ENCODE measurements at regions not wholly inside any gene's neighbourhood (a gene's known extent, or its start where the extent isn't known, plus 50 kb on each side); places are given as distances from the start of the nearest gene placed in this dataset.

GRCh38 chr20:56151834-56152233, 96.7 kb upstream of the MC3R start:
- no peak for DNase-seq (ENCODE audit: low spot score)
- no peaks in the 10 kb centered on the region for H3K27me3 ChIP-seq
- no peak overlapping the region for H3K27ac ChIP-seq
- no peaks in the 10 kb centered on the region for H3K9me3 ChIP-seq
- H3K4me3 ChIP-seq: no peak overlapping the region
- no peaks in the 10 kb centered on the region for H3K36me3 ChIP-seq
- H3K4me1 ChIP-seq: no peaks in the 10 kb centered on the region
- TF ChIP-seq CTCF (IDR thresholded peaks at IDR 0.05): no peak

- H3K4me3 ChIP-seq: no peak overlapping the region
- DNase-seq (ENCODE audit: low spot score): no peak
- no peak for TF ChIP-seq CTCF (IDR thresholded peaks at IDR 0.05)
- no peaks in the 10 kb centered on the region for H3K4me1 ChIP-seq
- no peaks in the 10 kb centered on the region for H3K36me3 ChIP-seq
- H3K27ac ChIP-seq: no peak overlapping the region
- no peaks in the 10 kb centered on the region for H3K9me3 ChIP-seq
- no peaks in the 10 kb centered on the region for H3K27me3 ChIP-seq
These were observed 94.6 kb upstream of the MC3R start for GRCh38 chr20:56153926-56154325.

GRCh38 chr20:56155625-56156024, 92.9 kb upstream of the MC3R start:
- DNase-seq (ENCODE audit: low spot score): no peak
- no peak for TF ChIP-seq CTCF (IDR thresholded peaks at IDR 0.05)
- H3K27me3 ChIP-seq: no peaks in the 10 kb centered on the region
- H3K4me3 ChIP-seq: no peak overlapping the region
- no peaks in the 10 kb centered on the region for H3K4me1 ChIP-seq
- no peaks in the 10 kb centered on the region for H3K36me3 ChIP-seq
- no peaks in the 10 kb centered on the region for H3K9me3 ChIP-seq
- no peak overlapping the region for H3K27ac ChIP-seq

DNA sequence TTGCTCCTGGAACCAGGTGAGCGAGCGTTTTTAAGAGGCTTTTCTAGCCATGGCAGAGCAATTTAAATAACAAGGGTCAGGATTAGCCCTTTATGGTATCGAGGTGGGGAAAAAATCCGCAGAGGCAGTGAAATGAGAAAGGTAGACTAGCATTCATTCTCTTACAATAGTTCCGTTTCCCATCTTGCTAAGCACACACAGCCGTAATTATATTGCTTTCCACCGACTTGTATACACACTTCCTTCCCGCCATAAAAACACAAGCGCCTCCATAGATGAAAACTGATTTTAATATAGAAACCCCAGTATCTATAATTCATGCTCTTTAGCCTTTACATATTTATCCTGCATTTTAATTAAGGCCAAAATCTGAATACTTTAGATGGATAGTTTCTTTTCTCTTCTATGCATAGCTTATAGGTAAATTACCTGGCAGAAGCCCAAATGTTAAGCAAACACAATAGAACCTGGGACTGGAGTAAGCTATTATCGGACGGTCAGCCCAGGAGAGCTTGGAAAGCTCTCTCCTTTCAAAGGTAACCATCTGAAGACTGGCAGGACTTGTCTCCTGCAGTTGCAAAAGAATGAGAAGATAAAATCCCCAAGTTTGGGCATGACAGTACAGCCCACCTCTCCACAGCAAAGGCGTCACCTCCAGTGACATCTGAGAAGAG, 90.9 kb upstream of the MC3R start:
- no peak for TF ChIP-seq CTCF (IDR thresholded peaks at IDR 0.05)
- Histone ChIP-seq H3K36me3 (no peaks in the 10 kb centered on the region), H3K27ac (no peak overlapping the region), H3K4me3 (no peak overlapping the region), H3K4me1 (no peaks in the 10 kb centered on the region), H3K9me3 (no peaks in the 10 kb centered on the region), H3K27me3 (no peaks in the 10 kb centered on the region)
- DNase-seq (ENCODE audit: low spot score): no peak

DNA sequence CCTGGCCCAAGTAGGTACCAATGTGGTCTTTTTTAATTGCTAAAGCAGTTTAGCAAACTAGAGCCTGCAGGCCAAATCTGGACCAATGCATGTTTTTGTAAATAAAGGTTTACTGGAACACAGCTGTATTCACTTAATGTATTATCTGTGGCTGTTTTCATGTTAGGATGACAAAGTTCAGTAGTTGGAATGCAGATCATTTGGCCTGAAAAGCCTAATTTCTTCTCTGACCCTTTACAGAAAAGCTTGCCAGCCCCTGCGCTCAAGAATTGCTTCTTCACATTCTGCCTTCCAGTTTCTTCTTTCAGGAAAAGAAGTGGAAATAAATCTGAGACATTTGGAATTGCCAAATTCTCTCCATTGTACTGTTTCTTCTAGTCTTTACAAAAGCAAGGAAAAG, 90.0 kb upstream of the MC3R start:
- no peak for TF ChIP-seq CTCF (IDR thresholded peaks at IDR 0.05)
- no peak overlapping the region for H3K27ac ChIP-seq
- no peak overlapping the region for H3K4me3 ChIP-seq
- DNase-seq (ENCODE audit: low spot score): no peak
- no peaks in the 10 kb centered on the region for H3K9me3 ChIP-seq
- no peaks in the 10 kb centered on the region for H3K27me3 ChIP-seq
- no peaks in the 10 kb centered on the region for H3K4me1 ChIP-seq
- H3K36me3 ChIP-seq: no peaks in the 10 kb centered on the region

DNA sequence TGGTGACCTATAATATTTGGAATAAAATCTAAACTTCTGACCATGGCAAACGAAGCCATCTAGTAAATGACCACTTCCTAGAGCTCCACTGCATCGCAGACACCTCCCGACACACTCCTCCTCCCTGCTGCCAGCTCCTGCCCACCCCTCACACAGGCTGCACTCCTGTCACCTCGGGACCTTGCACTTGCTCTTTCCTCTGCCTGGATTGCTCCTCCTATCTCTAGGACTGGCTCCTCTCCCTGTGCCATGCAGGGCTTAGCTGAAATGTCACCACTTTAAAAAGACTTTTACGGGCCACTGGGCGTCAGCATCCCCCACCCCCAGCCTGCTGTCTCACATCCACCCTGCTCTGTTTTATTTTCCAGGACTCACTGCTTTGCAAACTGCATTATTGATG, 87.6 kb upstream of the MC3R start:
- Histone ChIP-seq H3K27ac (no peak overlapping the region), H3K4me3 (no peak overlapping the region), H3K27me3 (no peaks in the 10 kb centered on the region), H3K9me3 (no peaks in the 10 kb centered on the region), H3K4me1 (no peaks in the 10 kb centered on the region), H3K36me3 (no peaks in the 10 kb centered on the region)
- TF ChIP-seq CTCF (IDR thresholded peaks at IDR 0.05): no peak
- no peak for DNase-seq (ENCODE audit: low spot score)

All from right atrium auricular region (tissue), 2 donors.